WTC11 (cell line): ENCODE measurements at regions not wholly inside any gene's neighbourhood (a gene's known extent, or its start where the extent isn't known, plus 50 kb on each side); places are given as distances from the start of the nearest gene placed in this dataset.

ENCODE experiments used
- ATAC-seq: fragments of 200-7000 bp; cut with Tn5 transposase; 2 replicates; pipeline ENCODE4 v1.10.0; 2021; ENCODE audit warnings: mild to moderate bottlenecking, moderate library complexity
- CTCF ChIA-PET: fragments of 300-600 bp; sonication (Branson Sonifier 250); formaldehyde crosslinking; loops from one replicate; lab custom pipeline; 2021; ENCODE audit warnings: antibody characterized with exemption; lab: Charles Lee
- POLR2A ChIA-PET: fragments of 350-600 bp; sonication (Branson Sonifier 250); formaldehyde crosslinking; loops from one replicate; lab custom pipeline; 2021; ENCODE audit warnings: antibody characterized with exemption; lab: Charles Lee
- DNase-seq: peaks from one replicate; pipeline ENCODE4 v3.0.0; 2021; ENCODE audit warnings: low spot score
- H3K27ac Mint-ChIP-seq: 2 replicates; pipeline ENCODE4 v1.8.0; 2021; ENCODE audit warnings: mixed read lengths
- H3K27me3 Mint-ChIP-seq: 2 replicates; pipeline ENCODE4 v1.8.0; 2021; ENCODE audit warnings: low read depth, mild to moderate bottlenecking, moderate library complexity, mixed read lengths
- H3K36me3 Mint-ChIP-seq: 2 replicates; pipeline ENCODE4 v1.8.0; 2021; ENCODE audit warnings: mixed read lengths
- H3K4me1 Mint-ChIP-seq: 2 replicates; pipeline ENCODE4 v1.8.0; 2022; ENCODE audit warnings: mixed read lengths
- H3K4me3 Mint-ChIP-seq: 2 replicates; pipeline ENCODE4 v1.8.0; 2021; ENCODE audit warnings: mild to moderate bottlenecking, moderate library complexity, mixed read lengths
- H3K9me3 Mint-ChIP-seq: 2 replicates; pipeline ENCODE4 v1.8.0; 2021; ENCODE audit warnings: mixed read lengths
- ATF6 ChIP-seq: sonication (generic); formaldehyde crosslinking; IDR thresholded peaks from 2 replicates; pipeline ENCODE4 v1.8.1; 2023; ENCODE audit warnings: mild to moderate bottlenecking, missing genetic modification reagents
- E2F5 ChIP-seq: sonication (generic); formaldehyde crosslinking; IDR thresholded peaks from 2 replicates; pipeline ENCODE4 v1.8.1; 2022; ENCODE audit warnings: mild to moderate bottlenecking, moderate library complexity, missing genetic modification reagents
- ELF4 ChIP-seq: sonication (generic); formaldehyde crosslinking; IDR thresholded peaks from 2 replicates; pipeline ENCODE4 v1.8.1; 2022; ENCODE audit warnings: low read depth, mild to moderate bottlenecking, moderate library complexity, missing genetic modification reagents
- FOXJ3 ChIP-seq: sonication (generic); formaldehyde crosslinking; IDR thresholded peaks from 2 replicates; pipeline ENCODE4 v1.9.0; 2021; ENCODE audit warnings: missing genetic modification reagents, mild to moderate bottlenecking, borderline replicate concordance
- GTF2I ChIP-seq: fragments of 250-450 bp; sonication (Bioruptor Pico); conservative IDR thresholded peaks from 2 replicates; pipeline ENCODE4 v1.4.0; 2021; ENCODE audit warnings: mild to moderate bottlenecking
- HMGA2 ChIP-seq: fragments of 250-450 bp; sonication (Bioruptor Pico); IDR thresholded peaks from 2 replicates; pipeline ENCODE4 v1.4.0; 2021; ENCODE audit warnings: mild to moderate bottlenecking, moderate library complexity
- KAT7 ChIP-seq: sonication (generic); formaldehyde crosslinking; IDR thresholded peaks from 2 replicates; pipeline ENCODE4 v1.8.1; 2023; ENCODE audit warnings: missing genetic modification reagents, mild to moderate bottlenecking, borderline replicate concordance
- PREB ChIP-seq: sonication (generic); formaldehyde crosslinking; IDR thresholded peaks from 2 replicates; pipeline ENCODE4 v1.8.1; 2022; ENCODE audit warnings: mild to moderate bottlenecking, missing genetic modification reagents, moderate library complexity, borderline replicate concordance
- RELA ChIP-seq: sonication (generic); formaldehyde crosslinking; IDR thresholded peaks from 2 replicates; pipeline ENCODE4 v1.8.1; 2022; ENCODE audit warnings: missing genetic modification reagents, mild to moderate bottlenecking, borderline replicate concordance
- ZNF219 ChIP-seq: sonication (generic); formaldehyde crosslinking; IDR thresholded peaks from 2 replicates; pipeline ENCODE4 v1.8.0; 2023; ENCODE audit warnings: missing genetic modification reagents, mild to moderate bottlenecking, borderline replicate concordance
- ZNF263 ChIP-seq: sonication (generic); formaldehyde crosslinking; IDR thresholded peaks from 2 replicates; pipeline ENCODE4 v1.8.1; 2022; ENCODE audit warnings: low read depth, mild to moderate bottlenecking, moderate library complexity, missing genetic modification reagents
- TF ChIP-seq, protein P1 (sequence below): fragments of 250-450 bp; sonication (Bioruptor Pico); conservative IDR thresholded peaks from 2 replicates; pipeline ENCODE4 v1.9.0; 2021; ENCODE audit warnings: mild to moderate bottlenecking
- TF ChIP-seq, protein P2 (sequence below): sonication (generic); formaldehyde crosslinking; IDR thresholded peaks from 2 replicates; pipeline ENCODE4 v1.8.1; 2022; ENCODE audit warnings: low read depth, missing genetic modification reagents, borderline replicate concordance
- TF ChIP-seq, protein P3 (sequence below): sonication (generic); formaldehyde crosslinking; IDR thresholded peaks from 2 replicates; pipeline ENCODE4 v1.8.1; 2023; ENCODE audit warnings: mild to moderate bottlenecking, moderate library complexity, missing genetic modification reagents
- TF ChIP-seq, protein P4 (sequence below): sonication (generic); formaldehyde crosslinking; IDR thresholded peaks from 2 replicates; pipeline ENCODE4 v1.8.1; 2023; ENCODE audit warnings: mild to moderate bottlenecking, missing genetic modification reagents, borderline replicate concordance

DNA sequence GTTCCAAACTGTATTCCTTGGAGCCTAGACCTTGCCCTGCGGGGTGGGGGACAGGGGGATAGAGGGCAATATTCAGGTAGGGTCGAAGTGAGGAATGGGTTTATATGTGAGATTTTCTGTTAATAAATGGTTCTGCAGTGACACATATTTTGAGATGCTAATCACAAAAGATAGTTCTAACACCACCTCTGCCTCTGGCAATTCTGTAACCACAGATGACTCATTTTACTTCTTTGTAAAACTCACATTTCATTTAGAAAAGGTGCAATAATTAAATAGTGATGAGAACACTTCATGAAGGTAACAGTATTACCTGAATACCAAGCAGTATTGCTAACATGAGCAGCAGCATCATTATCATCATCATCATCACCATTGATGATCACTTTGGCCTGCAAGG is 306.6 kb downstream of the SUCLG1 start (continued):
- TF ChIP-seq, protein P1, sequence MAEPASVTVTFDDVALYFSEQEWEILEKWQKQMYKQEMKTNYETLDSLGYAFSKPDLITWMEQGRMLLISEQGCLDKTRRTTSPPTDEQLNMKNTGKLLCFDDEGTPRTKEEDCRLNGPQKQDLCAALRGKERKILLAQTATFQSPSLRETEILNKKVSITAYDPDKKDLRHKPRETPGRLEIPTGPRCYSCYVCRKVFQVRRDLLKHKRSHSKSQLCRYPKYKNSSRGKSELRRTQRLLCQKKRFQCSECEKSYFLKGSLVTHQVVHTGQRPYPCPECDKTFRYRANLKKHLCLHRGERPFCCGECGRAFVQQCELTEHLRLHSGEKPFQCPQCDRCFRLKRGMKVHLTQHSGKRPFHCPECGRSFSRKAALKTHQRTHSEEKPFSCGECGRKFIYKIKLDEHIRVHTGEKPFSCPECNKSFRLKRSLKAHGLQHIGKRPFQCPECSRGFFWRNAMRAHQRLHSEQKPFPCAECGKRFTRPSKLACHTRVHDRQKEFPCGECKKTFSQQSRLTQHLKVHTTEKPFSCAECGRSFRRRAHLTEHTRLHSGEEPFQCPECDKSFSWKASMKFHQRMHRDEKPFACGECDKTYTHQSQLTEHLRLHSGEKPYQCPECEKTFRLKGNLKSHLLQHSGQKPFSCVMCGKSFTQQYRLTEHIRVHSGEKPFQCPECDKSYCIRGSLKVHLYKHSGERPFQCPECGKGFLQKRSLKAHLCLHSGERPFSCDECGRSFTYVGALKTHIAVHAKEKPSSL (CRISPR knock-in tag) = no peak
- TF ChIP-seq, protein P2, sequence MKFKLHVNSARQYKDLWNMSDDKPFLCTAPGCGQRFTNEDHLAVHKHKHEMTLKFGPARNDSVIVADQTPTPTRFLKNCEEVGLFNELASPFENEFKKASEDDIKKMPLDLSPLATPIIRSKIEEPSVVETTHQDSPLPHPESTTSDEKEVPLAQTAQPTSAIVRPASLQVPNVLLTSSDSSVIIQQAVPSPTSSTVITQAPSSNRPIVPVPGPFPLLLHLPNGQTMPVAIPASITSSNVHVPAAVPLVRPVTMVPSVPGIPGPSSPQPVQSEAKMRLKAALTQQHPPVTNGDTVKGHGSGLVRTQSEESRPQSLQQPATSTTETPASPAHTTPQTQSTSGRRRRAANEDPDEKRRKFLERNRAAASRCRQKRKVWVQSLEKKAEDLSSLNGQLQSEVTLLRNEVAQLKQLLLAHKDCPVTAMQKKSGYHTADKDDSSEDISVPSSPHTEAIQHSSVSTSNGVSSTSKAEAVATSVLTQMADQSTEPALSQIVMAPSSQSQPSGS (CRISPR knock-in tag) = no peak
- TF ChIP-seq ATF6 (CRISPR knock-in tag) (no peak), E2F5 (CRISPR knock-in tag) (no peak), ELF4 (CRISPR knock-in tag) (no peak), RELA (CRISPR knock-in tag) (no peak)

DNA sequence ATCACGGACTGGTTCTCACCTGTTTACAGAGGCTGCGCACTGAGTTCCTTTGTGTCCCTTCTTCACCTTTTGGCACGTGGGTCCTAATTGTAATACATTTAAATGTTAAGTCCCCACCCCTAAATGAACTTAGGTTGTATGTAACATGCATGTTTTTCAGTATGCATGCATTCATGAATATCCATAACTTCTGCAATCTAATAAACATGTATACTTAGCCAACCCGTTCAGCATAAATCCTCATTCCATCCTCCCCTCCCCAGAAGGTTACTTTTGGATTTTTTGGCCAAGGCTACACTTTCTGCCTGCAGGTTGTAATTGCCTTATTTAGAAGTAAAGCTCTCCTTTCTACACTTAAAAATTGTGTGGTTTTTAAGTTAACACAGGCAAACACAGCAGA is 314.7 kb downstream of the SUCLG1 start:
- Mint-ChIP-seq H3K4me1 (peaks cover 5% of the 10 kb centered on the region), H3K27me3 (no peaks in the 10 kb centered on the region; the same call in 1 of the 2 replicates), H3K9me3 (peaks cover 13% of the 10 kb centered on the region), H3K27ac (no peak overlapping the region), H3K4me3 (no peak overlapping the region), H3K36me3 (peaks cover 4% of the 10 kb centered on the region; the same call in 1 of the 2 replicates)
- CTCF ChIA-PET = interaction anchor here (1.1 kb wide), 1 partner anchor 169 kb away, joined by 4 read pairs; no protein-coding TSS in a partner anchor
- ATAC-seq (no peak), DNase-seq (no peak)
- POLR2A ChIA-PET = no interaction called here
- TF ChIP-seq, protein P3, sequence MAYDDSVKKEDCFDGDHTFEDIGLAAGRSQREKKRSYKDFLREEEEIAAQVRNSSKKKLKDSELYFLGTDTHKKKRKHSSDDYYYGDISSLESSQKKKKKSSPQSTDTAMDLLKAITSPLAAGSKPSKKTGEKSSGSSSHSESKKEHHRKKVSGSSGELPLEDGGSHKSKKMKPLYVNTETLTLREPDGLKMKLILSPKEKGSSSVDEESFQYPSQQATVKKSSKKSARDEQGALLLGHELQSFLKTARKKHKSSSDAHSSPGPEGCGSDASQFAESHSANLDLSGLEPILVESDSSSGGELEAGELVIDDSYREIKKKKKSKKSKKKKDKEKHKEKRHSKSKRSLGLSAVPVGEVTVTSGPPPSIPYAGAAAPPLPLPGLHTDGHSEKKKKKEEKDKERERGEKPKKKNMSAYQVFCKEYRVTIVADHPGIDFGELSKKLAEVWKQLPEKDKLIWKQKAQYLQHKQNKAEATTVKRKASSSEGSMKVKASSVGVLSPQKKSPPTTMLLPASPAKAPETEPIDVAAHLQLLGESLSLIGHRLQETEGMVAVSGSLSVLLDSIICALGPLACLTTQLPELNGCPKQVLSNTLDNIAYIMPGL (CRISPR knock-in tag) = no peak
- TF ChIP-seq ZNF263 (CRISPR knock-in tag) = no peak
- no peak for TF ChIP-seq HMGA2 (CRISPR knock-in tag)

GRCh38 chr2:84137034-84137433 is 322.0 kb downstream of the SUCLG1 start:
- ATAC-seq (no peak), DNase-seq (no peak)
- ChIA-PET POLR2A (no interaction called here), CTCF (no interaction called here)
- Mint-ChIP-seq H3K27me3 (no peaks in the 10 kb centered on the region), H3K4me1 (peaks cover 2% of the 10 kb centered on the region), H3K4me3 (no peak overlapping the region), H3K36me3 (no peaks in the 10 kb centered on the region), H3K27ac (no peak overlapping the region), H3K9me3 (no peaks in the 10 kb centered on the region)
- TF ChIP-seq, protein P4, sequence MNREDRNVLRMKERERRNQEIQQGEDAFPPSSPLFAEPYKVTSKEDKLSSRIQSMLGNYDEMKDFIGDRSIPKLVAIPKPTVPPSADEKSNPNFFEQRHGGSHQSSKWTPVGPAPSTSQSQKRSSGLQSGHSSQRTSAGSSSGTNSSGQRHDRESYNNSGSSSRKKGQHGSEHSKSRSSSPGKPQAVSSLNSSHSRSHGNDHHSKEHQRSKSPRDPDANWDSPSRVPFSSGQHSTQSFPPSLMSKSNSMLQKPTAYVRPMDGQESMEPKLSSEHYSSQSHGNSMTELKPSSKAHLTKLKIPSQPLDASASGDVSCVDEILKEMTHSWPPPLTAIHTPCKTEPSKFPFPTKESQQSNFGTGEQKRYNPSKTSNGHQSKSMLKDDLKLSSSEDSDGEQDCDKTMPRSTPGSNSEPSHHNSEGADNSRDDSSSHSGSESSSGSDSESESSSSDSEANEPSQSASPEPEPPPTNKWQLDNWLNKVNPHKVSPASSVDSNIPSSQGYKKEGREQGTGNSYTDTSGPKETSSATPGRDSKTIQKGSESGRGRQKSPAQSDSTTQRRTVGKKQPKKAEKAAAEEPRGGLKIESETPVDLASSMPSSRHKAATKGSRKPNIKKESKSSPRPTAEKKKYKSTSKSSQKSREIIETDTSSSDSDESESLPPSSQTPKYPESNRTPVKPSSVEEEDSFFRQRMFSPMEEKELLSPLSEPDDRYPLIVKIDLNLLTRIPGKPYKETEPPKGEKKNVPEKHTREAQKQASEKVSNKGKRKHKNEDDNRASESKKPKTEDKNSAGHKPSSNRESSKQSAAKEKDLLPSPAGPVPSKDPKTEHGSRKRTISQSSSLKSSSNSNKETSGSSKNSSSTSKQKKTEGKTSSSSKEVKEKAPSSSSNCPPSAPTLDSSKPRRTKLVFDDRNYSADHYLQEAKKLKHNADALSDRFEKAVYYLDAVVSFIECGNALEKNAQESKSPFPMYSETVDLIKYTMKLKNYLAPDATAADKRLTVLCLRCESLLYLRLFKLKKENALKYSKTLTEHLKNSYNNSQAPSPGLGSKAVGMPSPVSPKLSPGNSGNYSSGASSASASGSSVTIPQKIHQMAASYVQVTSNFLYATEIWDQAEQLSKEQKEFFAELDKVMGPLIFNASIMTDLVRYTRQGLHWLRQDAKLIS = no peak
- TF ChIP-seq PREB (CRISPR knock-in tag) = no peak
- no peak for TF ChIP-seq KAT7 (CRISPR knock-in tag)
- no peak for TF ChIP-seq ATF6 (CRISPR knock-in tag)
- no peak for TF ChIP-seq GTF2I (CRISPR knock-in tag)
- TF ChIP-seq FOXJ3 = no peak
- no peak for TF ChIP-seq ZNF219 (CRISPR knock-in tag)
- TF ChIP-seq, all 79 proteins: peak for 0
